ACHN (cell line): ENCODE measurements at regions not wholly inside any gene's neighbourhood (a gene's known extent, or its start where the extent isn't known, plus 50 kb on each side); places are given as distances from the start of the nearest gene placed in this dataset.
"Not testable (repeated sequence)": the region's sequence is repeated elsewhere in the genome, so short reads cannot be mapped to it uniquely, and the experiment has no call there.

Experiments
- DNase-seq: peaks from one replicate; pipeline ENCODE4 v3.0.0-alpha.2; 2015
- in situ Hi-C: cut with HindIII; loops from 2 replicates; pipeline ENCODE4 v1.10.0; 2017; ENCODE audit warnings: low sequenced_read_pairs, low pct_ligation_motif_present, low pct_unique_long_range_greater_than_20kb

- in situ Hi-C loops, DNase-seq: not testable (repeated sequence)
Observed at GRCh38 chr15:20473465-20473864, 68.1 kb downstream of the GOLGA6L6 start.

- in situ Hi-C loops, DNase-seq: not testable (repeated sequence)
Observed at GRCh38 chr15:20472983-20473382, 68.6 kb downstream of the GOLGA6L6 start.

- DNase-seq, in situ Hi-C loops: not testable (repeated sequence)
Observed at GRCh38 chr15:20470810-20471209, 70.8 kb downstream of the GOLGA6L6 start.

- in situ Hi-C loops, DNase-seq: not testable (repeated sequence)
Observed at GRCh38 chr15:20441138-20441537, 100.5 kb downstream of the GOLGA6L6 start.

- in situ Hi-C loops, DNase-seq: not testable (repeated sequence)
Observed at GRCh38 chr15:20440390-20440789, 101.2 kb downstream of the GOLGA6L6 start.

GRCh38 chr15:20439111-20439510 is 102.5 kb downstream of the GOLGA6L6 start:
- DNase-seq, in situ Hi-C loops: not testable (repeated sequence)

GRCh38 chr15:20438255-20438654 is 103.3 kb downstream of the GOLGA6L6 start:
- DNase-seq, in situ Hi-C loops: not testable (repeated sequence)

- DNase-seq, in situ Hi-C loops: not testable (repeated sequence)
Observed at GRCh38 chr15:20433468-20433867, 108.1 kb downstream of the GOLGA6L6 start.

- in situ Hi-C loops, DNase-seq: not testable (repeated sequence)
Observed at GRCh38 chr15:20430495-20430894, 111.1 kb downstream of the GOLGA6L6 start.

GRCh38 chr15:20420710-20421109 is 120.9 kb downstream of the GOLGA6L6 start:
- DNase-seq, in situ Hi-C loops: not testable (repeated sequence)

GRCh38 chr15:20416618-20417017 is 125.0 kb downstream of the GOLGA6L6 start:
- DNase-seq, in situ Hi-C loops: not testable (repeated sequence)

- DNase-seq = not testable (repeated sequence)
Observed at GRCh38 chr15:20409667-20410198, 131.9 kb downstream of the GOLGA6L6 start.

GRCh38 chr15:20409247-20409646 is 132.4 kb downstream of the GOLGA6L6 start:
- no peak for DNase-seq
- in situ Hi-C loops = no loop called here

More at GRCh38 chr15:20409667-20410198, 131.9 kb downstream of the GOLGA6L6 start:
- in situ Hi-C loops = not testable (repeated sequence)

GRCh38 chr15:20407553-20407952 is 134.0 kb downstream of the GOLGA6L6 start:
- no peak for DNase-seq
- in situ Hi-C loops = no loop called here

- DNase-seq, in situ Hi-C loops: not testable (repeated sequence)
Observed at GRCh38 chr15:20404571-20404970, 137.0 kb downstream of the GOLGA6L6 start.

- DNase-seq, in situ Hi-C loops: not testable (repeated sequence)
Observed at GRCh38 chr15:20402586-20402985, 139.0 kb downstream of the GOLGA6L6 start.

GRCh38 chr15:20401058-20401457 is 140.5 kb downstream of the GOLGA6L6 start:
- in situ Hi-C loops, DNase-seq: not testable (repeated sequence)

GRCh38 chr15:20398680-20399079 is 142.9 kb downstream of the GOLGA6L6 start:
- DNase-seq, in situ Hi-C loops: not testable (repeated sequence)

GRCh38 chr15:20388161-20388560 is 153.4 kb downstream of the GOLGA6L6 start:
- in situ Hi-C loops, DNase-seq: not testable (repeated sequence)

GRCh38 chr15:20386198-20386597 is 155.4 kb downstream of the GOLGA6L6 start:
- DNase-seq = no peak
- in situ Hi-C loops = no loop called here
